ENCODE measurements at regions not wholly inside any gene's neighbourhood (a gene's known extent, or its start where the extent isn't known, plus 50 kb on each side); places are given as distances from the start of the nearest gene placed in this dataset.

DNA sequence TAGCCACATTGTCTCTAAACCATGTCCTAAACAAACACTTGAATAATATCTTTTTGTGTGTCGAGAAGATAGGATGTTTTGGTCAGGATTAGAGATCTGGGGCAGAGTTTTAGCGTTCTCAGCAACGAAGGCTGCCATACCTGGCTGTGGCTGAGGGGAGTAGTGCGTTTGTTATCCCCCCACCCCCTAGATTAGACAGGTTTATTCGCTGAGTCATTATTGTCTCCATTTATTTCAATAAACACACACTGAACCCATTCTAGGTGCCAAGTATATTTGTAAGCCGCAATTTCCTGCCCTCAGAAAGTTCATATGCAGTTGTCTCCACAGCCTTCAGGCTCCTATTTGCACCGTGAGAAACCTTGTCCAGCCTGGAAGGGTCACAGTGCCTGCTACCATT lies 1684.8 kb upstream of the TENM3 start:
- Histone ChIP-seq H3K27ac (ENCODE audit: low read depth in 1 of 2, low read length in 2 of 2) (no peak overlapping the region), H3K4me2 (replicated peaks; ENCODE audit: extremely low read depth, low read length, poor library complexity, severe bottlenecking) (no peak overlapping the region), H3K4me1 (ENCODE audit: control insufficient read depth in 1 of 2, insufficient read depth in 2 of 2, low read length in 2 of 2) (no peaks in the 10 kb centered on the region), H3K27me3 (ENCODE audit: control insufficient read depth in 2 of 2, insufficient read depth in 2 of 2, low read length in 2 of 2) (no peaks in the 10 kb centered on the region), H3K9me3 (replicated peaks in 1 of 2; ENCODE audit: control insufficient read depth in 1 of 2, insufficient read depth in 1 of 2, low read length in 2 of 2) (no peaks in the 10 kb centered on the region), H3K36me3 (replicated peaks in 1 of 2; ENCODE audit: control insufficient read depth in 1 of 2, insufficient read depth in 2 of 2, low read length in 2 of 2) (no peaks in the 10 kb centered on the region), H2AFZ (ENCODE audit: insufficient read depth, low read depth, low read length, poor library complexity, severe bottlenecking) (no peak overlapping the region), H3K9ac (ENCODE audit: insufficient read depth, low read length, poor library complexity, severe bottlenecking) (no peak overlapping the region), H3K4me3 (replicated peaks in 1 of 3; ENCODE audit: low read depth in 2 of 3, low read length in 3 of 3) (no peak overlapping the region), H4K20me1 (ENCODE audit: insufficient read depth, low read length) (no peaks in the 10 kb centered on the region), H3K79me2 (ENCODE audit: insufficient read depth, low read length) (no peaks in the 10 kb centered on the region)
- TF ChIP-seq, protein P1, sequence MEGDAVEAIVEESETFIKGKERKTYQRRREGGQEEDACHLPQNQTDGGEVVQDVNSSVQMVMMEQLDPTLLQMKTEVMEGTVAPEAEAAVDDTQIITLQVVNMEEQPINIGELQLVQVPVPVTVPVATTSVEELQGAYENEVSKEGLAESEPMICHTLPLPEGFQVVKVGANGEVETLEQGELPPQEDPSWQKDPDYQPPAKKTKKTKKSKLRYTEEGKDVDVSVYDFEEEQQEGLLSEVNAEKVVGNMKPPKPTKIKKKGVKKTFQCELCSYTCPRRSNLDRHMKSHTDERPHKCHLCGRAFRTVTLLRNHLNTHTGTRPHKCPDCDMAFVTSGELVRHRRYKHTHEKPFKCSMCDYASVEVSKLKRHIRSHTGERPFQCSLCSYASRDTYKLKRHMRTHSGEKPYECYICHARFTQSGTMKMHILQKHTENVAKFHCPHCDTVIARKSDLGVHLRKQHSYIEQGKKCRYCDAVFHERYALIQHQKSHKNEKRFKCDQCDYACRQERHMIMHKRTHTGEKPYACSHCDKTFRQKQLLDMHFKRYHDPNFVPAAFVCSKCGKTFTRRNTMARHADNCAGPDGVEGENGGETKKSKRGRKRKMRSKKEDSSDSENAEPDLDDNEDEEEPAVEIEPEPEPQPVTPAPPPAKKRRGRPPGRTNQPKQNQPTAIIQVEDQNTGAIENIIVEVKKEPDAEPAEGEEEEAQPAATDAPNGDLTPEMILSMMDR (IDR thresholded peaks at IDR 0.05): no peak
- H3K27me3 Mint-ChIP-seq (ENCODE audit: low read depth in 3 of 3): no peaks in the 10 kb centered on the region
- no peaks in the 10 kb centered on the region for H3K36me3 Mint-ChIP-seq
- H3K4me1 Mint-ChIP-seq: peaks cover 6% of the 10 kb centered on the region
- no peak overlapping the region for H3K4me3 Mint-ChIP-seq
- DNase-seq: no peak
- H3K9me3 Mint-ChIP-seq: peaks cover 0 to 5% (median 2%) of the 10 kb centered on the region in 7 donors
- intact Hi-C loops (cut with micrococcal nuclease): no loop called here
- no peak overlapping the region for H3K27ac Mint-ChIP-seq
- 95% methylated on average over 3 of the region's 7 CpGs for WGBS (ENCODE audit: insufficient coverage)

DNA sequence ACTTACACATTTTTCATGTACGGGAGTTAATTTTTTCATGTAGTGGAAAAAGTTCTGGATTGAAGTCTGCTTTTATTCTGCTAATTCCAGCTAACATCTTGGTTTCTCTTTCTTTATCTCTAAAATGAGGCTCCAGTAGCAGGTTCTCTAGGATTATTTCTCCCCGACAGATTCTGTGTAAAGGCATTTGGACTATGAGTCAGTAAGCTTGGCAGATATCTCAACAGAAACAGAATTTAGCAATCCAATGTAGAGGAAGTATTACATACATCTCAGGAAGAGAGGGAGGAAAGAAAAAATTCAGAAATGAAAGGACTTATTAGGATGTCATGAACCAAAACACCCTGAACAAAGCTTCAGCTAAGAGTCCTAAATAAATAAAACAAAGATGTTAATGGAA lies 1682.3 kb upstream of the TENM3 start:
- TF ChIP-seq, protein P1 (IDR thresholded peaks at IDR 0.05): no peak
- Mint-ChIP-seq H3K36me3 (no peaks in the 10 kb centered on the region), H3K4me3 (no peak overlapping the region), H3K9me3 (peaks cover 0 to 10% (median 3%) of the 10 kb centered on the region in 7 donors), H3K27me3 (ENCODE audit: low read depth in 3 of 3) (no peaks in the 10 kb centered on the region), H3K27ac (no peak overlapping the region), H3K4me1 (peaks cover 6% of the 10 kb centered on the region)
- Histone ChIP-seq H3K4me3 (replicated peaks in 1 of 3; ENCODE audit: low read depth in 2 of 3, low read length in 3 of 3) (no peak overlapping the region), H4K20me1 (ENCODE audit: insufficient read depth, low read length) (no peaks in the 10 kb centered on the region), H3K36me3 (replicated peaks in 1 of 2; ENCODE audit: control insufficient read depth in 1 of 2, insufficient read depth in 2 of 2, low read length in 2 of 2) (no peaks in the 10 kb centered on the region), H3K27me3 (ENCODE audit: control insufficient read depth in 2 of 2, insufficient read depth in 2 of 2, low read length in 2 of 2) (no peaks in the 10 kb centered on the region), H3K27ac (ENCODE audit: low read depth in 1 of 2, low read length in 2 of 2) (no peak overlapping the region), H3K4me1 (ENCODE audit: control insufficient read depth in 1 of 2, insufficient read depth in 2 of 2, low read length in 2 of 2) (no peaks in the 10 kb centered on the region), H3K9me3 (replicated peaks in 1 of 2; ENCODE audit: control insufficient read depth in 1 of 2, insufficient read depth in 1 of 2, low read length in 2 of 2) (peaks cover 4 to 9% of the 10 kb centered on the region in 2 donors), H2AFZ (ENCODE audit: insufficient read depth, low read depth, low read length, poor library complexity, severe bottlenecking) (no peak overlapping the region), H3K9ac (ENCODE audit: insufficient read depth, low read length, poor library complexity, severe bottlenecking) (no peak overlapping the region), H3K4me2 (replicated peaks; ENCODE audit: extremely low read depth, low read length, poor library complexity, severe bottlenecking) (no peak overlapping the region), H3K79me2 (ENCODE audit: insufficient read depth, low read length) (no peaks in the 10 kb centered on the region)
- intact Hi-C loops (cut with micrococcal nuclease): no loop called here
- WGBS (ENCODE audit: insufficient coverage): no CpG with 5 or more reads among the region's 2 CpGs
- no peak for DNase-seq

Data from CD14-positive monocyte (primary cell).